ENCODE measurements at regions not wholly inside any gene's neighbourhood (a gene's known extent, or its start where the extent isn't known, plus 50 kb on each side); places are given as distances from the start of the nearest gene placed in this dataset.

DNA sequence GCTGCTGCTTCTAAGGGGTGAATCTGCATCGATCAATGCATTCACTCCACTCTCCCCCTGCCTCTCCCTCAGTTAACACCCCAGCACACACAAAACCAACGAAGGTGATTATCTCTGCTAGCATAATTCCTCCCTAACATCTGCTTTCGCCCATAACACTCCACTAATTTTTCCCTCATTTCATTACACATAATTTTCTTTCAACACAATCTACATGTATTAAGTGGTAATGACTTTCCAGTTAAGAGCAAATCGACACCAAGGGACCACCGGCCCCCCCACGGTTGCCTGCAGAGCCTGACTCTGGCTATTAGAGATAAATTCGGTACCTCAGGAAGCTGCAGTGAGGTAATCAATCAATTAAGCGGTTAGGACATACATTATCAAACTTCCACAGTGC is 1115.6 kb downstream of the BCL11B start:
- no peak overlapping the region for H3K14ac ChIP-seq (replicated peaks; ENCODE audit: low read depth, low read length)

More for the DNA sequence above, 1115.6 kb downstream of the BCL11B start:
- H3K9ac ChIP-seq (ENCODE audit: low read depth, low read length) = no peak overlapping the region
- H3K56ac ChIP-seq (ENCODE audit: extremely low read depth, insufficient read depth, low read length) = no peak overlapping the region
- no TSS peak for BruUV-seq (replicated peaks)
- no peak overlapping the region for H3K18ac ChIP-seq (ENCODE audit: low read depth, low read length)
- intact Hi-C loops (cut with micrococcal nuclease) (no loop called here), in situ Hi-C loops (cut with MboI; ENCODE audit: low sequenced_read_pairs) (no loop called here), dilution Hi-C loops (cut with HindIII; ENCODE audit: low sequenced_read_pairs, unreplicated experiment) (no loop called here)
- H4K5ac ChIP-seq (ENCODE audit: low read depth, low read length) = no peak overlapping the region
- WGBS, 2 experiments (ENCODE audit: extremely low coverage in 2 of 2, insufficient read length in 1 of 2) = 100% methylated on average over 1 of the region's 8 CpGs; no CpG with 5 or more reads in 1 of the 2 experiments
- H3K9me1 ChIP-seq (ENCODE audit: insufficient read depth, low read length) = no peaks in the 10 kb centered on the region
- H2AK5ac ChIP-seq (ENCODE audit: low read depth, low read length) = no peak overlapping the region
- H3K23ac ChIP-seq (ENCODE audit: low read depth, low read length) = no peak overlapping the region
- no peaks in the 10 kb centered on the region for H3K27me3 ChIP-seq (ENCODE audit: control insufficient read depth, insufficient read depth, low read length)
- no peaks in the 10 kb centered on the region for H3K79me1 ChIP-seq (ENCODE audit: low read depth in 1 of 2, low read length in 2 of 2)
- H3K36me3 ChIP-seq (ENCODE audit: control insufficient read depth, insufficient read depth, low read length) = no peaks in the 10 kb centered on the region
- no peak overlapping the region for H2BK15ac ChIP-seq (ENCODE audit: low read depth, low read length)
- ChIA-PET POLR2A (ENCODE audit: unreplicated experiment) (no interaction called here), CTCF (no interaction called here)
- DNase-seq = no peak
- H2BK120ac ChIP-seq (ENCODE audit: low read depth, low read length) = no peak overlapping the region
- H3K4me1 ChIP-seq (ENCODE audit: control insufficient read depth, insufficient read depth, low read length) = no peaks in the 10 kb centered on the region
- H3K9me3 ChIP-seq (ENCODE audit: control insufficient read depth, insufficient read depth, low read length) = peaks cover 19% of the 10 kb centered on the region
- no peak overlapping the region for H2AFZ ChIP-seq (replicated peaks; ENCODE audit: low read length, poor library complexity)
- no peak overlapping the region for H4K91ac ChIP-seq (ENCODE audit: insufficient read depth, low read depth, low read length)
- no peak overlapping the region for H2AK9ac ChIP-seq (replicated peaks; ENCODE audit: low read depth, low read length, poor library complexity)
- no peak for ATAC-seq (ENCODE audit: low read depth)
- no peak overlapping the region for H2BK5ac ChIP-seq (ENCODE audit: low read depth, low read length, poor library complexity, severe bottlenecking)
- H3K4ac ChIP-seq (ENCODE audit: low read depth, low read length) = no peak overlapping the region
- TF ChIP-seq CTCF (conservative IDR thresholded peaks at IDR 0.05; ENCODE audit: low read depth, low read length) (no peak), CEBPB (IDR thresholded peaks at IDR 0.05; ENCODE audit: low read depth, low read length) (no peak), NFE2L2 (IDR thresholded peaks at IDR 0.05; ENCODE audit: low read depth, low read length) (no peak), SMC3 (IDR thresholded peaks at IDR 0.05; ENCODE audit: low read depth, low read length) (no peak), FOS (IDR thresholded peaks at IDR 0.05; ENCODE audit: low read depth, low read length) (no peak), RFX5 (IDR thresholded peaks at IDR 0.05; ENCODE audit: low read depth, low read length) (no peak)
- H3K4me2 ChIP-seq (ENCODE audit: low read depth, low read length) = no peak overlapping the region
- no peaks in the 10 kb centered on the region for H4K20me1 ChIP-seq (ENCODE audit: insufficient read depth, low read length)
- no peak overlapping the region for H3K27ac ChIP-seq (ENCODE audit: insufficient read depth, low read length)
- no peak overlapping the region for H4K8ac ChIP-seq (ENCODE audit: low read depth in 2 of 2, low read length in 2 of 2)
- H2BK20ac ChIP-seq (ENCODE audit: low read depth, low read length) = no peak overlapping the region
- H3K4me3 ChIP-seq (ENCODE audit: insufficient read depth, low read depth, low read length) = no peak overlapping the region

All from IMR-90 (cell line).